Body of pancreas (tissue), 4 donors: ENCODE measurements at regions not wholly inside any gene's neighbourhood (a gene's known extent, or its start where the extent isn't known, plus 50 kb on each side); places are given as distances from the start of the nearest gene placed in this dataset.

Experiments
- ATAC-seq: fragments of 150-250 bp; one replicate; pipeline ENCODE4 v1.9.1; 2016
- DNase-seq, 4 donors: peaks; one replicate each; pipeline ENCODE4 v3.0.0-alpha.2; 2019
- H3K27ac ChIP-seq, 4 donors: fragments of 200-600 bp; sonication (generic); 1 replicate in 3 of 4; 2 replicates in 1 of 4; pipeline versions ENCODE4 v1.5.1 to v1.6.1; 2016 to 2019; ENCODE audit warnings: mild to moderate bottlenecking in 1 of 4, mixed read lengths in 1 of 4, moderate library complexity in 1 of 4
- H3K27me3 ChIP-seq, 2 donors: fragments of 200-600 bp; sonication (generic); one replicate each; pipeline ENCODE4 v1.6.0; 2016; ENCODE audit warnings: mild to moderate bottlenecking in 1 of 2
- H3K36me3 ChIP-seq, 2 donors: fragments of 200-600 bp; sonication (generic); replicated peaks in 1 of 2; 2 replicates each; pipeline ENCODE4 v1.5.1; 2016; ENCODE audit warnings: low read depth in 2 of 2; ENCODE audit not compliant: insufficient read depth in 1 of 2
- H3K4me1 ChIP-seq: fragments of 200-600 bp; sonication (generic); one replicate; pipeline ENCODE4 v1.6.0; 2016
- H3K4me3 ChIP-seq, 2 donors: fragments of 200-600 bp; sonication (generic); 1 replicate in 1 of 2; 2 replicates in 1 of 2; pipeline ENCODE4 v1.5.1; 2016 to 2019
- H3K9me3 ChIP-seq, 3 donors: fragments of 200-600 bp; sonication (generic); 1 replicate in 2 of 3; 2 replicates in 1 of 3; pipeline ENCODE4 v1.5.1; 2016
- POLR2A ChIP-seq, 3 donors: fragments of 450-650 bp; IDR thresholded peaks; one replicate each; pipeline ENCODE4 v1.6.1; 2016; ENCODE audit warnings: antibody characterized with exemption in 3 of 3, mild to moderate bottlenecking in 2 of 3
- WGBS, 2 donors: methylation state at CpG; one replicate each; pipeline ENCODE4 v1.1.5; 2017; 5-methylcytosine and 5-hydroxymethylcytosine counted together
- intact Hi-C: fragments of 100-400 bp; cut with DNase I; formaldehyde crosslinking; loops from one replicate; pipeline ENCODE4 v1.15.1; 2023
- TF ChIP-seq, protein P1 (sequence below), 7 experiments: fragments of 450-650 bp in 4 of 7; fragments of 200-600 bp in 3 of 7; sonication (generic) in 3 of 7; IDR thresholded peaks; one replicate each; pipeline ENCODE4 v1.5.1; 2016 to 2019; ENCODE audit warnings: antibody characterized with exemption in 7 of 7

DNA sequence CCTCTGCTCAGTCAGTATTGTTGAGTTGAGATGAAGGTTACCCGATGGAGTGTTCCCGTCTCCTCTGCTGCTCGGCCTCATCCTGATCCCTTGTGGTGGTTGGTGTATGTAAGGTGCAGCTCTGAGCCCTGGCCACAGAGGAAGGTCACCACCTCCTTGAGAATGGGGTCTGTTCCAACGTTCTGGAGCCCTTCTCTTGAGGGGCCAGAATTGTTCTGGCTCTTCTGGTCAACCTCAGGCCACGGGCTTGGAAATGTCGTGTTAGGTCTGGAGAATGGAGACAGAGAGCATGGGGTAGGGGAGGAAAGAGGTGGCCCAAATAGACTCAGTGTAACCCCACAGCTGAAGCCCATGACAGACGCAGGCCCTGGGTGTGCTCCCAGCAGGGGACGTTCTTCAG is 62.3 kb upstream of the ETV3 start:
- H3K9me3 ChIP-seq = no peaks in the 10 kb centered on the region
- H3K4me1 ChIP-seq = peaks cover 23% of the 10 kb centered on the region
- DNase-seq (no peak), ATAC-seq (no peak)
- WGBS, 2 donors = 83 to 84% methylated on average over 8 of the region's 8 CpGs
- TF ChIP-seq POLR2A (IDR thresholded peaks at IDR 0.05) = no peak
- TF ChIP-seq, protein P1, sequence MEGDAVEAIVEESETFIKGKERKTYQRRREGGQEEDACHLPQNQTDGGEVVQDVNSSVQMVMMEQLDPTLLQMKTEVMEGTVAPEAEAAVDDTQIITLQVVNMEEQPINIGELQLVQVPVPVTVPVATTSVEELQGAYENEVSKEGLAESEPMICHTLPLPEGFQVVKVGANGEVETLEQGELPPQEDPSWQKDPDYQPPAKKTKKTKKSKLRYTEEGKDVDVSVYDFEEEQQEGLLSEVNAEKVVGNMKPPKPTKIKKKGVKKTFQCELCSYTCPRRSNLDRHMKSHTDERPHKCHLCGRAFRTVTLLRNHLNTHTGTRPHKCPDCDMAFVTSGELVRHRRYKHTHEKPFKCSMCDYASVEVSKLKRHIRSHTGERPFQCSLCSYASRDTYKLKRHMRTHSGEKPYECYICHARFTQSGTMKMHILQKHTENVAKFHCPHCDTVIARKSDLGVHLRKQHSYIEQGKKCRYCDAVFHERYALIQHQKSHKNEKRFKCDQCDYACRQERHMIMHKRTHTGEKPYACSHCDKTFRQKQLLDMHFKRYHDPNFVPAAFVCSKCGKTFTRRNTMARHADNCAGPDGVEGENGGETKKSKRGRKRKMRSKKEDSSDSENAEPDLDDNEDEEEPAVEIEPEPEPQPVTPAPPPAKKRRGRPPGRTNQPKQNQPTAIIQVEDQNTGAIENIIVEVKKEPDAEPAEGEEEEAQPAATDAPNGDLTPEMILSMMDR (IDR thresholded peaks at IDR 0.05) = no peak
- intact Hi-C loops = no loop called here
- H3K27ac ChIP-seq = no peak overlapping the region
- H3K36me3 ChIP-seq = no peaks in the 10 kb centered on the region
- no peaks in the 10 kb centered on the region for H3K27me3 ChIP-seq
- no peak overlapping the region for H3K4me3 ChIP-seq

DNA sequence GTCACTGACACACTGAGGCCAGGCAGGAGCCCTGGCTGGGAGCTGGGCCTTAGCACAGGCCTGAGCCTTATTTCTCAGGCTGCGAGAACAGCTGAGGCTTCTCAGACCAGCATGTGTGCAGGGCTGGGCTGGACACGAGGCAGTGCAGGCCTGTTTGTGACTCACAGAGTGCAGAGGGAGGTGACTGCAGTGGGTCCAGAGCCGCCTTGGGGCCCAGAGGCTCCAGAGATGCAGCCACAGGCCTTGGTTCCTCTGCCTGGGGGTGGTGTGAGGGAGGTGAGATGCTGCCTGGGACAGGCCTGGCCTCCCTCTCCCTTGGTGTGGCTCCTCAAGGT is 61.2 kb upstream of the ETV3 start:
- DNase-seq = peak in 1 of 4 donors; percentile 28
- ATAC-seq = no peak

DNA sequence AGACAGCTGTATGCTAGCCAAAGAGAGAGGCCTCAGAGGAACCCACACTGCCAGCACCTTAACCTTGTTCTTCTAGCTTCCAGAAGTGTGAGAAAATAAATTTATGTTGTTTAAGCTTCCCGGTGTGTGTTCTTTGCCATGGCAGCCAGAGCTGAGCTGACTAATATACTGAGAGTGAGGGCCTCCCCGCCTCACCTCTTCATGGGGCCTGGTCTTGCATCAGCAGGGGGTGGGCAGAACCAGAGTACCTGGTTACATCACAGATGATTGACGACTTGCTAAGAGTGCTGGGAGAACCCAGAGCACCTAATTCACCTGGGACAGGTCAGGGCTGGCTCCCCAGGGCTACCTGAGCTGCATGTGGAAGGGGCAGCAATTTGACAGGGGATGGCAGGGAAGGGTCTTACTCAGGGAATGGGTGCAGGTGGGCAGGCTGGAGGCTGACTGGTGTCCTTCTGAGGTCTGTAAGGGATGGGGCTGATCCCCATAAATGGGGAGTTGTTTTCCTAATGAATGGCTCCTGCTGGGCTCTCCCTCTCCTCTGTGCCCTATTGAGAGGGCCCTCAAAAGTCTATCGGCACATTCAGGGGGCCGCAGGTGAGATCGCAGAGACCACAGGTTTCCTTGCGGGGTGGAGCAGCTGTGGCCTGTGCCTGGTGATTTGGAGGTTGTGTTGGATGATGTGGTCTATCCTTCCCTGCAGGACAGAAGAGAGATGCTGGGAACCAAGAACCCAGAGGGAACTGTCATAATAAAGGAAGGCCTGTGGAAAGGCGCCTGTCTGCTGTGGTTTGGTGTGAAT is 60.6 kb upstream of the ETV3 start:
- 75 to 85% methylated on average over 6 to 8 of the region's 8 CpGs for WGBS, 2 donors
- H3K36me3 ChIP-seq = no peaks in the 10 kb centered on the region
- H3K4me3 ChIP-seq = no peak overlapping the region
- no peaks in the 10 kb centered on the region for H3K9me3 ChIP-seq
- peaks cover 23% of the 10 kb centered on the region for H3K4me1 ChIP-seq
- DNase-seq = peak; percentile 51 to 81 (median 69)
- TF ChIP-seq, protein P1 (IDR thresholded peaks at IDR 0.05) = no peak
- peak; percentile 76 for ATAC-seq
- H3K27me3 ChIP-seq = no peaks in the 10 kb centered on the region
- intact Hi-C loops = no loop called here
- peak overlapping the region; percentile 36 to 78 (median 50) for H3K27ac ChIP-seq

More for the DNA sequence above, 61.2 kb upstream of the ETV3 start:
- 90% methylated on average over 3 of the region's 3 CpGs; no CpG with 5 or more reads in 1 of the 2 donors for WGBS, 2 donors
- Histone ChIP-seq H3K27me3 (no peaks in the 10 kb centered on the region), H3K36me3 (no peaks in the 10 kb centered on the region), H3K4me1 (peaks cover 23% of the 10 kb centered on the region), H3K4me3 (no peak overlapping the region), H3K27ac (no peak overlapping the region), H3K9me3 (no peaks in the 10 kb centered on the region)
- no peak for TF ChIP-seq POLR2A (IDR thresholded peaks at IDR 0.05)
- TF ChIP-seq, protein P1 (IDR thresholded peaks at IDR 0.05) = no peak
- intact Hi-C loops = no loop called here

DNA sequence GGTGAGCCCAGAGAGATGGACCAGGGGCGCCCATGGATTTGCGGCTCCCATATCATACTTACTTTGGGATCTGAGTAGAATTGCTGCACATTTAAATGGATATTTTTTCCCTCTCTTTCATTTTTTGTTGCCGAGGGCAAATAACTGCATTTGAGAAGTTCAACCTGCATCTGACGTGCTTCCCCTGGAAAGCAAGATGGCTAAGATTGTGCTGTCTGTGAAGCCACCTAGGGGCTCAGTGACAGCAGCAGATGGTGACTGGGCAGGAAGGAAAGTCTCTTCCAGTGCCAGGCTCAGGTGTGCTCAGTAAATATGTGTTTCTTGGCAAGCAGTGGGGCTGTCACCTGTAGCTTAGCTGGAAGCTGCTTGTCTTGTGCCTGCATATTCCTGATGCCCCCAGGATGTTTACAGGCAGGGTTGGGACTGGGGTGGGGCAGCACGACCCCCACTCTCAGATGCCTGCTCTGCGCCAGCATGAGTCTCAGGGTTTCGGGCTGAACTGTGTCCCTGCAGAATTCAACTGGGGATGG is 59.8 kb upstream of the ETV3 start:
- Histone ChIP-seq H3K27ac (peak overlapping the region; percentile 36 to 78 (median 50)), H3K4me1 (peaks cover 23% of the 10 kb centered on the region), H3K36me3 (no peaks in the 10 kb centered on the region), H3K4me3 (no peak overlapping the region), H3K9me3 (no peaks in the 10 kb centered on the region), H3K27me3 (no peaks in the 10 kb centered on the region)
- TF ChIP-seq, protein P1 (IDR thresholded peaks at IDR 0.05) = no peak
- TF ChIP-seq POLR2A (IDR thresholded peaks at IDR 0.05) = no peak
- peak; percentile 57 to 82 (median 76) for DNase-seq
- ATAC-seq = peak; percentile 77
- intact Hi-C loops = no loop called here
- WGBS, 2 donors = 67 to 73% methylated on average over 7 of the region's 7 CpGs
